Panc1 (cell line): ENCODE measurements at regions not wholly inside any gene's neighbourhood (a gene's known extent, or its start where the extent isn't known, plus 50 kb on each side); places are given as distances from the start of the nearest gene placed in this dataset.

Source experiments
- CTCF ChIP-seq: fragments of 450-650 bp; IDR thresholded peaks from 2 replicates; pipeline ENCODE4 v1.5.1; 2017; ENCODE audit warnings: mild to moderate bottlenecking
- TF ChIP-seq, protein P1 (sequence below), 2 experiments: IDR thresholded peaks; 2 replicates each; pipeline ENCODE4 v1.6.1; 2011 to 2012; ENCODE audit warnings: low read depth in 2 of 2, control low read depth in 1 of 2, low read length in 1 of 2, mild to moderate bottlenecking in 1 of 2, moderate library complexity in 1 of 2; ENCODE audit not compliant: insufficient read depth in 1 of 2

DNA sequence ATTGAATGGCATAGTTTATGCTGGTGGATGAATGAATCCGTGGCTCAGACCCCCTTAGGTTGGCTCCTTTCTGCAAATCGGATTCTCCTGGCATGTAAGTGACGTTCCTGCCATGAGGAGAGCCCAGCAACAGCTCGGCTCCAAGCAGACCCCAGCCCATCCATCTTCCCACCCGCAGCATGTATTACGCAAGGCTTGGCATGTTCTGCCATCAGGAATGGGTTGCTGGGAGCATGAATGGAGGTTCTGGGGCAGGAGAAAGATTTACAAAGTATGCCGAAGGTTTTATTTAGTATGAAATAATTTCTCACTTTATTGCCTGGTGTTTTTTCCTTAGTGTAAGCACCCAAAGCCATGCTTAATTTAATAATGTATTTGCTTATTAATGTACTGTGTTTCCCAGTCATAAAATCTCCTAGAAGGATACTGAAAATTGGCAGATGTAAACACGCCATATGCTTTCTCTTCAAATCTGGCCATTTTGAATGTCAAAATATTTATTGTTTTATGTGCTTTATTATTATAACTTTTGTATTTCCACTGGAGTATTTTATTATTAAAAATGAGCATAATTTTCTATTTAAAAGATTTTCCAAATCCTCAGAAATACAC lies 128.5 kb downstream of the ACKR3 start:
- no peak for TF ChIP-seq CTCF
- TF ChIP-seq, protein P1, sequence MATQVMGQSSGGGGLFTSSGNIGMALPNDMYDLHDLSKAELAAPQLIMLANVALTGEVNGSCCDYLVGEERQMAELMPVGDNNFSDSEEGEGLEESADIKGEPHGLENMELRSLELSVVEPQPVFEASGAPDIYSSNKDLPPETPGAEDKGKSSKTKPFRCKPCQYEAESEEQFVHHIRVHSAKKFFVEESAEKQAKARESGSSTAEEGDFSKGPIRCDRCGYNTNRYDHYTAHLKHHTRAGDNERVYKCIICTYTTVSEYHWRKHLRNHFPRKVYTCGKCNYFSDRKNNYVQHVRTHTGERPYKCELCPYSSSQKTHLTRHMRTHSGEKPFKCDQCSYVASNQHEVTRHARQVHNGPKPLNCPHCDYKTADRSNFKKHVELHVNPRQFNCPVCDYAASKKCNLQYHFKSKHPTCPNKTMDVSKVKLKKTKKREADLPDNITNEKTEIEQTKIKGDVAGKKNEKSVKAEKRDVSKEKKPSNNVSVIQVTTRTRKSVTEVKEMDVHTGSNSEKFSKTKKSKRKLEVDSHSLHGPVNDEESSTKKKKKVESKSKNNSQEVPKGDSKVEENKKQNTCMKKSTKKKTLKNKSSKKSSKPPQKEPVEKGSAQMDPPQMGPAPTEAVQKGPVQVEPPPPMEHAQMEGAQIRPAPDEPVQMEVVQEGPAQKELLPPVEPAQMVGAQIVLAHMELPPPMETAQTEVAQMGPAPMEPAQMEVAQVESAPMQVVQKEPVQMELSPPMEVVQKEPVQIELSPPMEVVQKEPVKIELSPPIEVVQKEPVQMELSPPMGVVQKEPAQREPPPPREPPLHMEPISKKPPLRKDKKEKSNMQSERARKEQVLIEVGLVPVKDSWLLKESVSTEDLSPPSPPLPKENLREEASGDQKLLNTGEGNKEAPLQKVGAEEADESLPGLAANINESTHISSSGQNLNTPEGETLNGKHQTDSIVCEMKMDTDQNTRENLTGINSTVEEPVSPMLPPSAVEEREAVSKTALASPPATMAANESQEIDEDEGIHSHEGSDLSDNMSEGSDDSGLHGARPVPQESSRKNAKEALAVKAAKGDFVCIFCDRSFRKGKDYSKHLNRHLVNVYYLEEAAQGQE (IDR thresholded peaks at IDR 0.05; ENCODE audit: insufficient read depth in 1 of 2, low read depth in 2 of 2, low read length in 1 of 2), result no peak
